Activated CD8-positive, alpha-beta memory T cell treated with anti-CD3 and anti-CD28 coated beads for 48 hours (primary cell): ENCODE measurements at regions not wholly inside any gene's neighbourhood (a gene's known extent, or its start where the extent isn't known, plus 50 kb on each side); places are given as distances from the start of the nearest gene placed in this dataset.

Experiments used
- DNase-seq, 3 experiments: peaks; one replicate each; pipeline ENCODE4 v3.0.0-alpha.2; 2020; ENCODE audit warnings: low read depth in 2 of 3, low spot score in 2 of 3

DNA sequence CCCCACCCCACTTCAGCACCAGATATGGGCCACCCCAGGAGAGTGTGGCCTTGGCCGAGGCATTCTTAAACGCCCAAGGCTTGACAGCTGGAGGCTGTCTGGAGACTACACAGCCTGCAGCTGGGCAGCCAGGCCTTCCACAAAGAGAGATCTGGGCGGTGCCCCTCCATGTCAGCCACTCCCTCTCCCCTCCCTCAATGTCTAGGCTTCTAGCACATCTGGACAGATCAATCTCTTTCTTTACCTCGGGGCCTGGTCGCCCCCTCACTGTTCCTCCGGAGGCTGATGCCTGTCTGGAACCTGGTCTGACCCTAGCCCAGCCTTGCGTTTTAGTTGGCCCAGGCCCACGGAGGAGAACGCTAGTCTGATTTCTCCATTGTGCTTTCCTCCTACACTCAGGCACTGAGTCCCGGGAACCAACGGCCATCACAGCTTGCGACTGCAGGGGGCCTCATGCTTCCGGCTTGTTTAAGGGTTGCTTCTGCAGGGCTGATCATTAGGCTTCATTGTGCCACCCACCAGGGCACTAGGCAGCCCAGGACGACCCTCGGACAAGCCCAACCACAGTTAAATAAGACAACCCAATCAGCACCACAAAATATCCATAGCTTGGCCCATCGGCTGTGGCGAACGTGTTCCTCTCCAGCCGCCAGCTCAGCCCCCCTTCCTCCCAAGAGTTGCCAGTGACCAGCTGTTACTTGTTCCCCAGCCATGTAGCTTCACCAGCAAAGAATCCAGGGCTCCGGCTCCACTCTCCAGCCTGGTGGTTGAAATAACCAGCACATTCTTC, 200.6 kb downstream of the BCOR start:
- no peak for DNase-seq

DNA sequence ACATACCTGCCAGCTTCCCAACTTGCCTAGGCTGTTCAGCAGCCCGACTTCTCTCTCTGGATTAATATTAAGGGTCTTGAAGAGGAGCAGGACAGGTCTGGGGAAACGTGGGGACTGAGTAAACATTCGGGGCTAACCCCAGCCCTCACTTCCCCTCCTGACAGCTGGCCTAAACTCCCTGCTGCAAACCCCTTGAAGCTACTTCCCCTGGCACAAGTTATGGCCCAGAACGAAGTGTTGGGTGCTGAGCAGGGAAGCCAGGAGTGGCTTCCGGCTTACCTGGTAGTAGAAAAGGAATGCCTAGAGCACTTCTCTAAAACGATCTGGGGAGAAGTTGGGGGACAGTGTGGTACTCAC, 200.0 kb downstream of the BCOR start:
- no peak for DNase-seq

DNA sequence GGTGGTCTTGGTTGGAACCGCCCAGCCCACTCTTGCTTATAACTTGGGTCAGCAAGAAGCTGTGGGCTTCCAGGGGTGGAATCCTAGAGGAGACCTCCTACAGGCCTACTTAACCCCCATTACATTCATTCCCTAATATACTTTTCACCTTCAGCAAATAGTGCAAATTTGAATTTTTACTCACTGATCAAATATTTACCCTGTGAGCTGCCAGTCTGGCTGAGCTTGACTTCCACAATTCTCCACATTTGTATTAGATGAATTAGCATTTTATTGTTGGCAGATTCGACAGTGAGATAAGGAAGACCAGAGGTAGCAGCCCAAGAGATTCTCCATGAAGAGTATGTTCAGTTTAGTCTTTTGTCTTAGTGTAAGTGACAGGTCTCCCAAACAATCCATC, 199.6 kb downstream of the BCOR start:
- no peak for DNase-seq

DNA sequence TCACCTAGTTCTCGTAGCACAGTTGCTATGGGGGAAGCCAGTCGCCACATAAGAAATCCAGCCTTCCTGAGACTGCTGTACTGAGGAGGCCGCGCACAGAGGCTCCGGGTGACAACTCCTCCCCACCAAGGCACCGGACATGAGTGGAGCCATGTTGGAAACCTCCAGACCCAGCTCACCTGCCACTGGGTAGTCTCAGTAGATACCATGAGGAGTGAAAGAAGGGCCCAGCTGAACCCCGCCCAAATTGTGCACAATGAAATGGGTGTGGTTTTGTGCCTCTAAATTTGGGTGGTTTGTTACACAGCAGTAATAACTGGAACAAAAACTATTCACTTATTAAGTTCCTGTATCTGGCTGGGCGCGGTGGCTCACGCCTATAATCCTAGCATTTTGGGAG, 198.7 kb downstream of the BCOR start:
- no peak for DNase-seq

DNA sequence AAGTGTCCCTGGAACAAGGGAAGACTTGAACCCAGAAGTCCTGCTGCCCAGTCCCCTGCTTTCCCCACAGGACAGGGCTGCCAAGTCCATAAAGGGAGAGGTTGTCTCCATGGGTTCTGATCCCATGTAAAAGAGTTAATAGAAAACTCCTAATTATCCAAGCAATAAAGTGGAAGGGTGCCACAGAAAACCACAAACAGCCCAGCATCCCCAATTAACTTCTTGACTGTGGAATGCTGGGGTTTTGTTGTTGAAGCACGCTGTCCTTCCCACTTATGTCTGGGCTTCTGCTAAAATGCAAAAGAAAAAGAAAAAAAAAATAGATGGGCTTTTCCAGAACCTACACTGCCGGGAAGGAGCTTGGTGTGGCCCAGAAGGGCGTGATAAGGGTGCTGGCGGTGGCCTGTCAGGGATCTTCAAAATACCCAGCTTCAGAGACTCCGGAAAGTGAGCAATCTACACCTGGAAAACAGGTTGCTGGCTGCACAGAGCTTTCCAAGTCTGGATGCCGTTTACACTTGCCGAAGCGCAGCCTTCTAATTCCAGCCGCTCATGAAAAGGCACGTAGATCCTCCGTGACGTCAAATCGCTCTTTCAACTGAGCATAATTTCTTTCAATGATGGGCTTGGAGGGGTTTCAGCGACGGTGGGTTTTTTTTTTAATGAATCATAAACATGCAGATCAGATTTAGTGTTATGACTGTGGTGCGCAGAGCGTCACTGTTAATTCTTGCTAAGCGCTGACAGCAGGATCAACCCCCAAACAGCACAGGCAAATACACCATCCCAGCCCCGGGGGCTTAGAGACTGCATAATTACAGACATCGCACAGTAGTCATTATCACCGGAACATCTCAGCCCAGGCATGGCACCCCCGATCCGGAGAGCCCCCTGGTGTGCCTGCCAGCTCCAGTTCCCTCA, 197.6 kb downstream of the BCOR start:
- DNase-seq = no peak

DNA sequence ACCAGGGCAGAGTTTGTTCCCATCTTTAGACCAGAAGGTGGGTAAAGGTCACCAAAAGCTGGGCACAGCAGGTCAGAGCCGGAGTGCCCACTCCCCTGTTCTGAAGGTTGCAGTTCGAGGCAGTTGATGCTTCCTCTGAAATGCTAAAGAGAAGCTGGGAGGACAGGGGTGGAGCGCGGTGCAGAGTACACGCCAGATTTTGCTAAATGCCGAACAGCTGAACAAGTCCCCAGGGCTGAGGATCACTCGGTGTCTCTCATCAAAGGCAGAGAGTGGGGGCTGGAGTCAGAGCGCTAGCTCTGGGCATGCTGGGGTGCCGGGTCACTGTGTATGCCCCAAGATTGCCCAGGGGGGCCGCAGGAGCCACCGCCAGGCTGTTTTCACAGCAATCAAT, 197.0 kb downstream of the BCOR start:
- no peak for DNase-seq

DNA sequence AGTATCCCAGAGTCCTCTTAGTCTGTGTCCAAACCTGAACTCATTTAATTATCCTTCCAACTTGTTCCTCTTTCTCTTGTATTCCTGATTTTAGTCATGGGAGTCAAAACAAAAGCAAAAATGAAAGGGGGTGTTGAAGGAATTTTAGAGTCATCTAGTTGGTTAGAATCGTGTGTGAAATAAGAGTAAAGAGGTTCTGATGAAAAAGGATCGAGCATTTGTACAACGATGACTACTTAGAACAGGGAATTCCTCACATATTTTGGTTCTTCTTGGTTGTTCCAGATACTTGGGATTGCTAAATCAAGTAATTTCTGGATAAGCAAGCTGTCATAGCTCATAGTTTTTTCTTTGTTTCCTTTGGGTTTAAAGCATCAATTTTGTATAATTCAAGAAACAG, 194.4 kb downstream of the BCOR start:
- DNase-seq = no peak

DNA sequence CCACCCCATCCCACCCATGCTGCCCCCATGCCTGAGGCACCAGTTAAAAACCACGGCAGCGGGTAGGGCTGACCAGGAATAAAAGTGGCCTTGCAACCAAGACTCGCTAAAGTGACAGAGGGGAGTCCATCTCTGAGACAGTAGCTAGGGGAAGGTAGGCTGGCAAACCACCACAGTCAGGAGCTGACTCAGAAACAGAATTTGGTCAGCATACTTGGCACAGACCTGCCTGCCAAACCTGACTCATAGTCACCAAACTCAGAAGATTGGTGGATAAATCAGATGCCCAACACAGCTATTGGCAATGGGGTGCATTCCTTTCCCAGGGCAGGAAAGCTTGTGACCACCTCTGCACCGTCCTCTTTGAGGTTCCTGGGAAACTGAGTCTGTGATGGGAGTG, 193.8 kb downstream of the BCOR start:
- no peak for DNase-seq

DNA sequence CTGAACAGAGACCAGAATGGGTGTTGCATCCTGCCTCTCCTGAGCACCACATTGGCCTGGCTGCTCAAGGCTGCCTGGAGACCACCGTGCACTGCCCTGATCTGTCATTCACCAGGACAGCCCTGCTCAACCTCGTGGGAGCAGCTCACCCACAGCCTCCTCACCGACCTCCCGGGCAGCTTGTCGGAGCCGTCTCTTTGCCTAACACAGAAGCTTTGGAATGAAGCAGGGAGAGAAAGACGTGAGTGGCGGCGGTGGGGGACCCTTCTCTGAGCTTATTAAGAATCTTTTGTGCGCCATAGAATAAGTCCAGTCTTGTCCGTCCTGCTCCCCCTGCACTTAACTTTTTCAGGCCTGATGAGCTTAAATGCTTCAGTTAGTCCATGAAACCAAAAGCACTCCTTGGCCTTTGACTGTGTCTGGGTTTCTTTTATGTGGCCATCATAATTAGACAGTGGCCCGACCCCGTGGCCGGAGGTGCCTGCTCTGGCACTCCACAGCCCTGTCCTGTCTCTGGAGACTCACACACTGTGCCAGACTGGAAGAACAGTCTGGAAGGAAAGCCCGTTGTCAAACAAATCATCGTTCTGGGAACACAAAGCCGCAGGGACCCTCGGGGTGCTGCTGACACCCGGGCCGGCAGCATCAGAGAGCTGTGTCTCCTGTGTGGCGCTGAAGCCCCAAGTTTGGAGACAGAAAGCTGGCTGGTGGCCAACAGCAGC, 192.8 kb downstream of the BCOR start:
- no peak for DNase-seq

DNA sequence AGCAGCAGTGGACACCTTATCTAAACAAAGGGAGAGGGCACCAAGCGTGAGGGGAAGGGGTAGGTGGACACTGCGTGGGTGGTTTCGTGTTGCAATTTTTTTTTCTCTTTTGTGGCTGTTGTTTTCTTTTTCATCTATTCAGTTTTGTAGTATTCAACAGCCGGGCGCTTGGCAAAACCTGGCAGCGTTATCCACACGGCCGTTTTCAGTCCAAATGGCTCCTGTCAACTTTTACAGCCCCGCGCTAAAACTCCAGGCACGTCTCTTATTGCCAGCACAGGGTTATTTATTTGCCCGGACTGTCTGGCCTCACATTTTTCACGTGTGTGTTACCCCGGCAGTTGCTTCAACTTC, 192.2 kb downstream of the BCOR start:
- DNase-seq = no peak

DNA sequence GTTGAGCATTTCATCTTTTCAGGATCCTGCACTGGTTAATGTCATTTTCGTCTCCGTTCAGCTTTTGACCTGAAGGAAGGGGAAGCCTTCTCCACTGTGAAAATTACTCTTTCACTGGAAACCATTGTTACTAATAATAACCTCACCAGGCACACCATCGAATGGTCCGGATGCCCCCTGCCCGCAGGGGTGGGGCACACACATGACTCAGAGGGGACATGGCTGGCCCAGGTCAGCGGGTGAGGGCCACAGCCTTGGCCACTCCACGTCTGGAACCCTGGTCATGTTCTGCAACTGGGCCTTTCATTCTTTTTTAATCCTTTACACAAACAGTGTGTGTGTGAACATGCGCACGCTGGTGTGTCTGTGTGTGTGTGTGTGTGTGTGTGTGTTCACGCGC, 191.8 kb downstream of the BCOR start:
- no peak for DNase-seq

DNA sequence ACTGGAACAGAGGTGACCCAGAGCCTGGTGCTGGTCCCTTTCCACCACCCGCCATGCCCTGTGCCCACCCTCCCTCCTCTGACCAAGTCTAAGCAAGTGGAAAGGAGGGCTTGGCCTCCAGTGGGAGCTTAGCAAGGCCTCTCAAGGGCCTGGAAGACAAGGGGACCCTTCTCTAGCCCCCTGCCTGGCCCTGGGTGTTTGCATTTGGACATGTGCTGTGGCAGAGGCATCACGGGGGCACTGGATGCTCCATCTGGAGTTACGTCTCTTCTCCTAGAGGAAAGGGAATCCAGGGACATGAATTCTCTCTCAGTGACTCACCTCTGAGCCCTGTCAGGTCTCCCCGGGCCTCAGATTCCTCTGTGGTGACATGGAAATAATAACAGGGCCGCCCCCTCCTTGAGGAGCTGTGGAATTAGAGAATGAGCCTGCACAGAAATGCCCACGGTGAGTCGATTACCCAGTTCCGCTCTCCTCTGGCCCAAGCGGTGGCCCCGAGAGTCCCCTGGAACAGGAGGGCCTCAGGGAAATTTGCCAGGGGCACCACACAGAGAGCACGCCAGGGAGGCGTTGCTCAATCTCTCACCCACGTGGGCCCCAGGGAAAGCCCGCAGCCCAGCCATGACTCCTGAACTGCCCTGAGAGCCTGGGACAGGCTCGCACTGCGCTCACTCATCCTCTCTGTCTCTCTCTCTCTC, 189.6 kb downstream of the BCOR start:
- DNase-seq = no peak

DNA sequence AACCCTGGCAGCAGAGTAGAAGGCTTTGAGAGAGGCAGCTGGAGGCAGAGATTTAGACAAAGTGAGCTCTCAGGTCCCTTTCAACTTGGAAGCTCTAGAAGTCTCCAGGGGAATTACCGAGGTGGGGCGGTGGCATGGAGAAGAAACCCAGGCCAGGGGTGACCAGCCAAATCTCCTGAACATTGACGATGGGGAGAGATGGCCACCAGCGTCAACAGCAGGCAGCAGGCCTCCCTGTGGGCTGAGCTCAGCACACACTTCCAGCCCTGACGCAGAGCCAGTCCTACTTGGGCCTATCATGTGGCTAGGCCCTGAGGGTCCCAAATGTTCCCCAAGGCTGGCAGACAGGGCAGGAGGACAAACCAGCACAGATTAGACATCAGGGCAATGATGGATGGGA, 187.8 kb downstream of the BCOR start:
- no peak for DNase-seq

DNA sequence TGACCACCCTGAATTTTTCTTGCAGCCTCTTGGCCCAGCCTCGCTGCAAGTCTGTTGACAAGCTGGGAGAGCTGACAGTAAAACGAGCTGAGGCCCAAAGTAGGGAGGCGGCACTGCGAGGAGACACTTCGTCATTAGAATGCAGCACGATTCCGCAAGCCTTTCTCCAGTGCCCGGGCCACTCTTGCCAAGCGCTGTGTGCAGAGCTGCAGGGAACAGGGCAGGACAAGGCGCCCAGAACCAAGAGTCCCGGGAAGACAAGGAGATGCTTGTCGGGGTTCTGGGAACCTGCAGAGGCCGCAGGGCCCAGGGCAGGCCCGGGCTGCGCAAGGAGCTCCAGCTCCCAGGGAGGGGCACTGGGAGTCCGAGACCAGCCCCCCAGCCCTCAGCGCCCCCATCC, 187.1 kb downstream of the BCOR start:
- DNase-seq = no peak

DNA sequence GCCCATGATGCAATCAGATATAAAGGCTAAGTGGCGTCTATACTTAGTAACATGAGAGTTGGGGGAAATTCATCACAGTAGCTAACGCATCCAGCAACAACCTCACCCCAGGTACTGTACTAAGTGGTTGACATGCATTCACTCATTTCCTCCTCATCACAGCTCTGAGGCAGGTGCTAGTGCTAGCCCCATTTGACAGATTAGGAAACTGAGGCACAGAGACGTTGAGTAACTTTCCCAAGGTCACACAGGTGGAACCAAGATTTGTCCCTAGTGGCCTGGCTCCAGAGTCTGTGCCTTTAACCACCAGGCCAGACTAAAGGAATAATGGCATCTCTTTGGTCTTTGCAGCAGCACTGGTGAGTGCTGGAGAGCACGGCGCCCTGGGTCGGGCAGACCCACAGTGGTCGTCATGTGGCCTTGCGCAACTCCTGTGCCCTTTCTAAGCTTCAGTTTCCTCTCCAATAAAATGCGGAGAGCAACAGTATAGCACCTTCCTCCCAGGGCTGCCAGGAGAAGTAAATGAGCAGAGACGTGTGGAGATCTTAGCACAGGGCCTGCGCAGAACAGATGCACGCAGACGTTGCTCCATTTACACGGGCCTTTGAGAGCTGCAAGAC, 186.4 kb downstream of the BCOR start:
- no peak for DNase-seq

DNA sequence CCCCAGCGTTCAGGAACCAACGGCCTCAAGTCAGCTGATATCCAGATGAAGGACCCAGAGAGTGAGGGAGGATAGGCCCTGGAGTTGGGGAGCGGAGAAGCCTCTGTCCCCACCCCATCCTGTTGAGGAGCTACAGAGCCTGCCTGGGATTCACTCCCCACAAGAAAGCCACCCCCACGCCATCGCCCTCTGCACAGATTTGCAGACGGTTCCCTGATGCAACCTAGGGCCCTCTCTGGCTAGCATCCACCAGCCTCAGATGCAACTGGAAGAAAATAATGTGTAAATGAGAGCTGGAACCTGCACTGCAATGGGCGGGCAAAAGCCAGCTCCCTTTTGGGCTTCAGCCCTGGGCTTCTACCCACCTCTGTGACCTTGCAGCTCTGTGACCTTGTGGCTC, 185.6 kb downstream of the BCOR start:
- no peak for DNase-seq

DNA sequence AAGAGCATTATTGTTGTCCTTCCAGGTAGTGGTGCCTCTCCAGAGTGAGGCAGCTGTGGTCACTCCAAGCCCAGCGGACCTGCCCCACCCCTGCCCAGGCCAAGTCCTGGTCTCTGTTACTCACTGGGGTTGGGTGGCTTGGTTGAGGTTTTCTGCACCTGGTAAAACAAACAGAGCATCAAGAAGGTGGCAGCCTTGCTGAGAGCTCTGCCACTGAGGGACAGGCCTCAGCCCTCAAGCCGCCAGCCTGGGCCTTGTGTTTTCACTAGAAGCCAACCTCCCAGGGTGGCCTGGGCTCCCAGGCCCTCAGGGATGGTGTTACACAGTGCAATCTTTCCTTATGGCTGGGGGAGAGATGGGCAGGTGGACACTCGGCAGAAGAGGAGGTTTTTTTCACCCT, 182.7 kb downstream of the BCOR start:
- no peak for DNase-seq

DNA sequence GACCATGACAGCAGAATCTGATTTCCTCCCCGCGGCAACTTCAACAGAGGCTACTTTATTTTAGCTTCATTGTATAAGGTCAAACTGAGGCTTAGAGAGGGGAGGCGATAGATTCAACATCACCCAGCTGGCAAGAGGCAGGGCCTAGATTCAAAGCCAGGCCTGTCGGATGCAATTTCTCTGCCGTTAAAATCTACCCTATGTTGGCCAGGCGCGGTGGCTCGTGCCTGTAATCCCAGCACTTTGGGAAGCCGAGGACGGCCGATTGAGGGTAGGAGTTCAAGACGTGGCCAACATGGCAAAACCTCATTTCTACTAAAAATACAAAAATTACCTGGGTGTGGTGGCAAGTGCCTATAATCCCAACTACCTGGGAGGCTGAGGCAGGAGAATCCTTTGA, 182.2 kb downstream of the BCOR start:
- DNase-seq = no peak

DNA sequence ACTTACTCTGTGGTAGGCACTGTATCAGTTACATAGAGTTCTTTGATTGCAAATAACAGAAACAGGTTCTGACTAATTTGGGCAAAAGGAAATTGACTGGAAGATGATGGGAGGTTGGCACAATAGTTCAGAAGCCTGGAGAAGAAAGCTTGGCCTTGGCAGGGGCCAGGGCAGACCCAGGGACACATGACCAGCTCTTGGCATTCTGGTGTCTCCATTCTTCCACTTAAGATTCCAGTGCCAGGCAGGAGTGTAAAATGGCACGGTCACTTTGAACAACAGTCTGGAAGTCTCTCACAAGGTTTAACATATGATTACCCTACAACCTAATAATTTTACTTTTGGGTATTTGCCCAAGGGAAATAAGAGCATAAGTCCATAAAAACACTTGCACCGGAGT, 175.9 kb downstream of the BCOR start:
- DNase-seq = no peak

DNA sequence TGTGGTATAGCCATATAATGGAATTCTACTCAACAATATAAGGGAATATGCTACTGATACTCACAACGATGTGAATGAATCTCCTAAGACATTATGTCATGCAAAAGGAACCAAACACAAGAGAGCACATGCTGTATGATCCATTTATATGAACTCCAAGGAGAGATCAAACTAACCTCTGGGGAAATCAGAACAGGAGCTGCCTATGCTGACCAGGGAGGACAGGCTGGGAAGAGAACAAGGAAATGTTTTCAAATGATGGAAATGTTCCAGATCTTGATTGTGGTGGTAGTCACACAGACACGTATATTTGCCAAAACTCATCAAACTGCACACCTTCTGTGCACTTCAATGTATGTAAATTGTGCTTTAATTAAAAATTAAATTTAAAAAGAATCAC, 175.3 kb downstream of the BCOR start:
- DNase-seq = no peak

DNA sequence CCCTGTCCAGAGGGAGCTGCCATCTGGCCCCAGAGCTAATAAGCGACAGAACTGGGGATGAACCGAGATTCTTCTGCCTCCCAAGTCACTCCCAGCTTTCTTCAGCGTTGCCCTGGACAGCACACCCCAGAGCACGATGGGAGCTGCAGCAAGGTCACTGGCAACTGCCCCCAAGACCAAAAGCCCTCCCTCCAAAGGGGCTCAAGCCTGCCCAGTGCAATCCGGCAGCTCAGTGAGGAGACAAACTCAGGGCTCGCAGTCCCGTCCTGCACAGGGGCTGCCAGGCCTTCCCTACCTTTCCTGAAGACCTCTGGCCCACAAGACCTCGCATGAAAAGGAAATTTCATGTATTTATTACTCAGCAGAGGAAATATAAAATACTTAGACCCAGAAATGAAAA, 174.8 kb downstream of the BCOR start:
- DNase-seq = no peak
